ENCODE measurements at regions not wholly inside any gene's neighbourhood (a gene's known extent, or its start where the extent isn't known, plus 50 kb on each side); places are given as distances from the start of the nearest gene placed in this dataset.

- no peak for TF ChIP-seq REST (IDR thresholded peaks at IDR 0.05; ENCODE audit: insufficient read depth in 1 of 2, low read depth in 2 of 2, low read length in 2 of 2)
- no peak for TF ChIP-seq POLR2AphosphoS5 (IDR thresholded peaks at IDR 0.05; ENCODE audit: low read depth, low read length)
Measured at GRCh38 chr5:97545886-97546535, 363.0 kb upstream of the RIOK2 start.
